NCI-H2107 treated with DMSO at 0.1 percent for 48 hours (cell line): ENCODE measurements at regions not wholly inside any gene's neighbourhood (a gene's known extent, or its start where the extent isn't known, plus 50 kb on each side); places are given as distances from the start of the nearest gene placed in this dataset.
"Not testable (repeated sequence)": the region's sequence is repeated elsewhere in the genome, so short reads cannot be mapped to it uniquely, and the experiment has no call there.

Source experiments
- DNase-seq: peaks from one replicate; lab custom pipeline; 2025; ENCODE audit not compliant: unreplicated experiment; lab: John Stamatoyannopoulos, UW

GRCh38 chr16:87114832-87115231, 202.4 kb downstream of the C16orf95 start:
- DNase-seq: no peak

DNA sequence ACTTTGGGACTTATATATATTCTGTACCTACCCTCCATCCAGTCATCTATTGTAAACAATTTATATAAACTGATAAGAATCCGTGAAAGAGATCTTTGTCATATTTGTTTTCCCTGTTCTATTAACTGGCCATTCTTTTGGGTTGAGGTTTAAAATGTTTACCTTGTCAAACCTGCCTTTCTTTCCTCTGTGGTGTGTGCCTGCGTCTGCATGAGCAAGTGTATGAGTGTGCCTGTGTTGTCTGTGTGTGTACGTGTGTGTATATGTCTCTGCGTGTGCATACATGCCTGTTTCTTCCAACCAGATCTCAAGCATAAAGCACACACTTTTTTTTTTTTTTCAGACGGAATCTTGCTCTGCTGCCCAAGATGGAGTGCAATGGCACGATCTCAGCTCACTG, 201.5 kb downstream of the C16orf95 start:
- DNase-seq: no peak

DNA sequence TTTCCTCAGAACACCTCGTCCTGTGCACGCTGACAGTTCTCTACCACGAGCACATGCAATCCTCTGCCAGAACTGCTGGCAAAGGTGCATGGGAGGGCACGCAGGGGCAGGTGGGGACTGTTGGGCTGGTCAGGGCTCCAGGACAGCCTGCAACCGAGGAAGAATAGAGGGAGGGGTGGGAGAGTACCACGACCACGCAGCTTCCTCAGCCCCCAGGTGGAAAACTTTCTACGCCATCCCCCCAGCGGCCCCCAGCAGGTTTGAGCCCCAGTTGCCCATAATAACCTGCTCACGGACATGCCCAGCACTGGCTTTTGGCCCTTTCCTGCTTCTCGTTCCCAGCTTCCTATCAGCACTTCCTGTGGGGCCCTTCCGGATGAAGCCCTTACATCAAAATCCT, 199.3 kb downstream of the C16orf95 start:
- DNase-seq: no peak

DNA sequence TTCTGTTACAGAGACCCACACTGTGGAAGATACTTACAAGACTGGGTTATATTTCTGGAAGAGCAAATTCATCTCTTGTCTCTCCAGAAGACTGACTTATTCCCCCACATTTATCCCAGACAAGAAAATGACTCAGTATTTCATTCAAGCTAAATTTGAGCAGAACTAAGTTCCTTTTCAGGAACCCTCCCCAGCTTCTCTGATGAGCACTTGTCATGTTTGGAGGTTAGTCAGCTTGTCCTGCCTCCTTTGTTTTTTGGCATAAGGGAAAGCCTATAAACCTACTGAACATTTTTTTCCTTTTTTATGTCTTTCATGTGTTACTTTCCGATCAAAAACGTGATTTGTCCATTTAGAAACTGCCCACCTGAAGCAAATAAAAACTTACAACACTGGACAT, 198.0 kb downstream of the C16orf95 start:
- no peak for DNase-seq

DNA sequence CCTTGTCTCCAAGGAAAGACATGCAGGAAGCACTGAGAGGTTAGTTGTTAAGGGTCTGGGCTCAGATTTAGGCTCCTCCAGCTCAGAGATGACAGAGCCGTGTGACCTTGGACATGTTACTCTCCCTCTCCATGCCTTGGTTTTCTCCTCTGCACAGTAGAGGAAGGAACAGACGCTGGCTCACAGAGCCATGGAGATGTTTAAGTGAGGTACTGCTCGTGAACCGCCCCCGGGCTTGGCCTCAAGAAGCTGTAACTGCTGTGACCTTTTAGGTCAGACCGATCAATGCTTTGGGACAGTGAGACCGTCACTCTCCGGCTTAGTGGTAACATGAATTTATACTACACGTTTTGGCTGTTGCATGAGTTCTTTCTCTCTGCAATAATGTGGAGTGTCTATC, 197.4 kb downstream of the C16orf95 start:
- no peak for DNase-seq

DNA sequence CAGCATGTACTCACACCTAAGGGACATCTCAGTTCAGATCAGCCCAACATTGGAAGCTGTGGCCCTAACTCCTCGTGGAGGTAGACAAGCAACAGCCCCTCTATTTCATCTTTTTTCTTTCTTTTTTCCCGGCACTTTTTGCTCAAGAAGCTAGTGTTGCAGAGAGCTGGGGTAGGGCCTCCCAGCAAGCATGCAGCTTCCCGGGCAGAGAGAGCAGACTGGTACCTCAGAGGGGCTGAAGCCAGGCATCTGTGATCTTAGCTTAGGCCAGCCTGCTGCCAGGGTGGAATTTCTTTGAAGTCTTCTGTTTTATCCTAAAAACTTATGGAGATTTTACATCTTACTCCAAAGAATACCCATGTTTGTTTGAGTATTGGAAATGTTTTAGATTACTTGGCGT, 195.4 kb downstream of the C16orf95 start:
- no peak for DNase-seq

DNA sequence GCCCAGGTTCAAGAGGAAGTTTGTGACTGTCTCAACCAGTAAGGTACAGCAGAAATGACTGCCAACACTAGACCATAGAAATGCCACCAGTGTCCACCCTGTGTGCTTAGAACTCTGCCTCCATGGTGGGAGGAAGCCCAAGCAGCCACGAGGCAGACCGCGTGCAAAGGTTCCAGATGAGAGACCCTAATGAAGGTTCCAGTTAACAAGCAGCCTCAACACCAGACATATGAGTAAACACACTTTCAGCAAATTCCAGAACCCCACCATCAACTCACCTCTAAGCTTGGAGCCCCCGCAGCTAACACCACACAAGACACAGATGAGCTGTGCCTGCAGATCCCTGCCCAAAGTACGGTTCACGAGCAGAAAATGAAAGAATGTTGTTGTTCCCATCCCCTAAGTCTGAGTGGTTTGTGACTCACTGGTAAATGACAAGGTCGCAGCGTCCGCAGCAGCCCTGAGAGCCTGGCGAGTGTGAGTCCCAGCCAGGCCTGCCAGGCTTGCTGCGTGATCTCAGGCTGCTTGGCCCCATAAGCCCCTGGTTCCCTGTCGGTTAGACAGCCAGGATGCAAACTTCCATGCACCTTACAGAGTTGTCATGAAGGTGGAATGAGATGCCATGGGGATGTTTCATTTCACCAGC, 193.7 kb downstream of the C16orf95 start:
- no peak for DNase-seq

- not testable (repeated sequence) for DNase-seq
These were observed 192.8 kb downstream of the C16orf95 start for GRCh38 chr16:87124405-87124804.

DNA sequence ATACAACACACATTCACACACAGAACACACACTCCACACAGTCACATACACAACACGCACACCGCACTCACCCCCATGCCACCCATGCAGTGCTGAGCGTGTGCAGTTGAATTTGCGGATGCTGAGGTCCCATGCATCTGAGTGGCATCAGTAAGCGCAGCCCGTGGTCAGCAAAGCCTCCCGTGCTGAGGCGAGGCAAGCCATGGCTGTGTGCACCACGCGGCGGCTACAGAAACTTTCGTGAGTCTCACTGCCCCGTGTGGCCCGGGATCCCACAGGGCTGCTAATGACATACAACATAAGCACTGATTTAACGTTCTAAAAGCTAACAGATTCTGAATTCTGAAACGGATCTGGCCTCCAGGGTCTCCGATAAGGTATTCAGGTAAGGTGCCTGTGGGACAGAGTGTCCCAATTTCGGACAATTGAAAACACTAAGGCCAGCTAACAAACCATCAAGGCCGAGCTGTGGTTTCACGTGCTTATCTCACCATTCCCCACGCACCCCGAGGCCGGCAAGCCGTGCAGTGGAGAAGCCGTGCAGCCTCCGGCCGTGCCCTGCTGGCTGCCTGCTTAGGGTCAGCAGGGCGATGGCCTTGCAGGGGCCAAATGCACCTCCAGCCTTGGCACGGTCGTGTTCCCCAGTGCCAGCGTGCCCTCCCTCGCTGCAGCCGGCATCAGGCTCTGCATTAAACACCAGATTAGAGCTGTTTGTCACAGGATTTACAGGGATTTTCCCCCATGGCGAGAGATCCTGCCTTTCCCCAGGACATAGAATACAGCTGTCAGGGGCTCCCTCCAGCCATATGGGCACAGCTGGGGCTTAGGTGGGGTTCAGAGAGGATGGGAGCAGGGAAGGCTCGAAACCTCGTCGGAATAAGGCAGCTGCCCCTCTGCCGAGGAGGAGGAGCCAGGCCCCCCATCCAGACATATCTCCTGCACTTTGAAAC, 191.7 kb downstream of the C16orf95 start:
- DNase-seq: no peak

DNA sequence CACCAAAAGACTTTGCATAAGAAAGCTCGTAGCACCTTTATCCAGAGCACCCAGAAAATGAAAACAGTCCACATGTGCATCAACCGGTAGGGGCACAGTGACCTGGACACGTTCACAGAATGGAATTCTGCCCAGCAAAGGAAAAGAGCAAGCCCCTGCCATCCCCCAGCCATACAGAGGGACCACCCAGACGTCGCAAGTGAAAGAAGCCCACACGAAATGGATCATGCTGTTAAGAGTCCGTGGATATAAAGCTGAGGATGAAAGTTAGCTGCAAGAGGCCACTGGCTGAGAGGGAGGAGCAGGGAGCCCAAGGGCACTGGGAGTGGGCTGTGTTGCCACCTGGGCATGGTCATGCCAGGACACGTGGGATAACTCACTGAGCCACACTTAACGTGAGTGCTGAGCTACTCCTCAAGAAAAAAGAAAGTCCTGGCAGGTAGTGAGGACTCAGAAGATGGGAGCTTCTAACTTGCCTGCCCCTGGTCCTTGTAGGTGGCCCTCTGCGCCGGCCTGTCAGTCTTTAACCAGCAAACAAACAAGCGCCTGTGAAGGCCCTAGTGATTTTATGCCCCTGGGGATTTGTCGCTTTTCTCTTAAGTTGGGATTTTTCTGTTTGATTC, 190.7 kb downstream of the C16orf95 start:
- no peak for DNase-seq

GRCh38 chr16:87127061-87127765, 190.0 kb downstream of the C16orf95 start:
- DNase-seq: no peak

GRCh38 chr16:87127766-87128147, 189.4 kb downstream of the C16orf95 start:
- no peak for DNase-seq

- DNase-seq: no peak
These were observed 187.4 kb downstream of the C16orf95 start for GRCh38 chr16:87129771-87130170.

DNA sequence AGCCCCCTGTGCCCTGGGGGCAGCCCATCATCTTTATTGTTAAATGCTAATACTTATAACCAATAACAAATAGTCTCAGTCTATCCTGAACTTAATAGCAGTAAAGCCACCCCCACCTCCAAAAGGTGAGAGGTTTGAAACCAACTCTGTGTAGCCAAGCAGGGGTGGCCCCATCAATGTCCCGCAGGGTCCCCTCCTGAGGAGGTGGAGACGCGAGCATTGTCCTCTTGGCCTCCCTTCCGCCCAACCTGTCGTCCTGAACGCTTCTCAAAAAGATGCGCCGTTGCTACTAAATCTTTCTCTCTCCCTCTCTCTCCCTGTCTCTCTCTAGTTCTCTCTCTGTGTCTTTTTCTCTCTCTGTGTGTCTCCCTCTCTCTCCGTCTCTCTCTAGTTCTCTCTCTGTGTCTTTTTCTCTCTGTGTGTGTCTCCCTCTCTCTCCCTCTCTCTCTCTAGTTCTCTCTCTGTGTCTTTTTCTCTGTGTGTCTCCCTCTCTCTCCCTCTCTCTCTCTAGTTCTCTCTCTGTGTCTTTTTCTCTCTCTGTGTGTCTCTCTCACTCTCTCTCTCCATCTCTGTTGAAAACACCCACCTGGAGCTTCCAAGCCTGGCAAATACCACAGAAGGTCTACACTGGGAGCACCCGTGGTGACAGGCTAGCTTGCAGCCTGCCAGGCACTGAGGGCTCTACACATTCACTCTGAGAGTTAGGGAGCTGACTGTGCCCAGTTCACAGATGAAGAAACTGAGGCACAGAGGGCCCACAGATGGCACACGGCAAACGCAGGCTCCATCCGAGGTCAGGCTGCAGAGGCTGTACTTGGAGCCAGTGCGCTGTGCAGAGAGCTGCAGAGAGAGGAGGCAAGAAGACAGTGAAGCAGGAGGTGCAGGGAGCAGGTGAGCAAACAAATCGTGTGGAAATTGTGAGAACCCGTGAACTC, 185.9 kb downstream of the C16orf95 start:
- DNase-seq: no peak

GRCh38 chr16:87131996-87132345, 185.2 kb downstream of the C16orf95 start:
- DNase-seq: no peak

DNA sequence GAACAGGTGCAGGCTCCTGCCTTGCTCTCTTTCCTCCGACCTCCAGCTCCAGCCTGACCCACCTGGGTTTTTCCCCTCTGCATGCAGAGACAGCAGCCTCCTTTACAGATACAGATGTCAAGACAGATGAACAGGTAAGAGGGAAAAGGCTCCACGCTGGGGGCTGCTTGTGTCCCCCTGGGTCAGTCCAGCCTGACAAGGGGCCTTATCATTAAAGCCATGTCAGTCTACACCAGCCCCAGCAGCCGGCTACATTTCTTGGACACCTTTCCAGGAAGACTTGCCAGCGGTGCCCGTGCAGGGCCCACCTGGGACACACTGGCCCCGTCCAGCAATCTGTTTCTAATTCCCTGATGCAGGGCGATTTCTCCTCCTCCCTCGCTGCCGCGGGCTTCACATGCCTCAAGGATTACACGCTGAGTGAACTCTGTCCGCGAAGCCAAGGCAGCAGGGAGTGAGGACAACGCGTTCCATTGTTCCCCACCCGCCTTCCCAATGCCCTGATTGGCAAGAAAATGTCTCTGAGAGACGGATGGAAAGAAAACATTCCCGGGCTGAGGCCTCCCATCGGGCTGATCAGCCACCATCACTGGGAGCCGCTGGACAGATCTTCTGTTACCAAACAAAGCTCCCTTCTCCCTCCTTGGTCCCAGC, 184.7 kb downstream of the C16orf95 start:
- no peak for DNase-seq

GRCh38 chr16:87133112-87133850, 183.9 kb downstream of the C16orf95 start:
- DNase-seq: no peak

GRCh38 chr16:87133966-87134627, 183.1 kb downstream of the C16orf95 start:
- no peak for DNase-seq

- DNase-seq: no peak
These were observed 182.6 kb downstream of the C16orf95 start for GRCh38 chr16:87134628-87134995.
